GM12878 (cell line): ENCODE measurements at regions not wholly inside any gene's neighbourhood (a gene's known extent, or its start where the extent isn't known, plus 50 kb on each side); places are given as distances from the start of the nearest gene placed in this dataset.

ENCODE experiments used
- BACH1 ChIP-seq: fragments of 450-650 bp; IDR thresholded peaks from 2 replicates; pipeline ENCODE4 v1.6.1; 2017; ENCODE audit warnings: mild to moderate bottlenecking, borderline replicate concordance
- CHD2 ChIP-seq: IDR thresholded peaks from 2 replicates; pipeline ENCODE4 v1.6.1; 2011; ENCODE audit warnings: low read depth, low read length, improper control_type of control experiment, borderline replicate concordance
- CTCF ChIP-seq, 3 experiments: IDR thresholded peaks in 2 of 3; conservative IDR thresholded peaks in 1 of 3; 2 replicates each; pipeline ENCODE4 v1.5.1; 2011; ENCODE audit warnings: low read depth in 3 of 3, low read length in 3 of 3, mild to moderate bottlenecking in 3 of 3, control low read depth in 2 of 3, moderate library complexity in 2 of 3, inconsistent platforms in 1 of 3, mixed read lengths in 1 of 3; ENCODE audit not compliant: control insufficient read depth in 2 of 3, insufficient read depth in 1 of 3; ENCODE audit errors: extremely low read depth in 1 of 3
- E2F4 ChIP-seq: IDR thresholded peaks from 2 replicates; pipeline ENCODE4 v1.6.1; 2012; ENCODE audit warnings: low read depth, low read length, improper control_type of control experiment
- MYB ChIP-seq: fragments of 150-350 bp; IDR thresholded peaks from 2 replicates; pipeline ENCODE4 v1.6.1; 2014; ENCODE audit warnings: mild to moderate bottlenecking, low read depth, low read length, borderline replicate concordance
- SPI1 ChIP-seq: IDR thresholded peaks from 2 replicates; pipeline ENCODE4 v1.6.1; 2011; ENCODE audit warnings: low read depth, mild to moderate bottlenecking, low read length, moderate library complexity, borderline replicate concordance; ENCODE audit not compliant: insufficient read depth
- SREBF1 ChIP-seq: IDR thresholded peaks from 2 replicates; pipeline ENCODE4 v1.6.1; 2012; ENCODE audit warnings: mild to moderate bottlenecking, low read length
- ZBTB11 ChIP-seq: fragments of 450-650 bp; formaldehyde crosslinking; IDR thresholded peaks from 2 replicates; pipeline ENCODE4 v1.5.0; 2022; ENCODE audit warnings: mild to moderate bottlenecking, missing genetic modification characterization
- ZBTB40 ChIP-seq: fragments of 450-650 bp; IDR thresholded peaks from 2 replicates; pipeline ENCODE4 v1.6.1; 2016; ENCODE audit warnings: mild to moderate bottlenecking, moderate library complexity, borderline replicate concordance

DNA sequence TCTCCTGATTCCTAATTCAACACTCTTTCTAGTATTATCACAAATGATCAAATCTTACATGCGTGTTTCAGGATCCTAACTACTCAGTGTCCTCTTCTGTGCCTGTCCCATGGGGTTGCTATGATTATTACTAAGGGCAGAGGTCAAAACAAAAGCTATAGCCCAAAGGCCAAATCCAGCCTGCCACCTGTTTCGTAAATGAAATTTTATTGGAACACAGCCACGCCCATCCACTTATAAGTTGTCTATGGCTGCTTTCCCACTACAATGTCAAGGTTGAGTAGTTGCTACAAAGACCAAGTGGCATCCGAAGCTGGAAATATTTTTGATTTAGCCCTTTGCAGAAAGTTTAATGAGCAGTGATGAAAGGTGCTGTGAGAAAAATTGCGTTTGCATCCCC, 336.6 kb downstream of the TMEM114 start (continued):
- TF ChIP-seq MYB, result no peak
- no peak for TF ChIP-seq CTCF (IDR thresholded peaks at IDR 0.05 in 2 of 3, conservative IDR thresholded peaks at IDR 0.05 in 1 of 3; ENCODE audit: control insufficient read depth in 2 of 3, extremely low read depth in 1 of 3, insufficient read depth in 1 of 3, low read depth in 3 of 3, low read length in 3 of 3)
- TF ChIP-seq ZBTB40, result no peak
- no peak for TF ChIP-seq E2F4
- no peak for TF ChIP-seq BACH1
- no peak for TF ChIP-seq ZBTB11 (CRISPR knock-in tag)
- no peak for TF ChIP-seq SREBF1
- no peak for TF ChIP-seq CHD2
- no peak for TF ChIP-seq SPI1
